CD4-positive, alpha-beta T cell treated with Interleukin-10 for 1 hour (primary cell): ENCODE measurements at regions not wholly inside any gene's neighbourhood (a gene's known extent, or its start where the extent isn't known, plus 50 kb on each side); places are given as distances from the start of the nearest gene placed in this dataset.

Source experiments
- DNase-seq: peaks from one replicate; pipeline ENCODE4 v3.0.0-alpha.2; 2020

DNA sequence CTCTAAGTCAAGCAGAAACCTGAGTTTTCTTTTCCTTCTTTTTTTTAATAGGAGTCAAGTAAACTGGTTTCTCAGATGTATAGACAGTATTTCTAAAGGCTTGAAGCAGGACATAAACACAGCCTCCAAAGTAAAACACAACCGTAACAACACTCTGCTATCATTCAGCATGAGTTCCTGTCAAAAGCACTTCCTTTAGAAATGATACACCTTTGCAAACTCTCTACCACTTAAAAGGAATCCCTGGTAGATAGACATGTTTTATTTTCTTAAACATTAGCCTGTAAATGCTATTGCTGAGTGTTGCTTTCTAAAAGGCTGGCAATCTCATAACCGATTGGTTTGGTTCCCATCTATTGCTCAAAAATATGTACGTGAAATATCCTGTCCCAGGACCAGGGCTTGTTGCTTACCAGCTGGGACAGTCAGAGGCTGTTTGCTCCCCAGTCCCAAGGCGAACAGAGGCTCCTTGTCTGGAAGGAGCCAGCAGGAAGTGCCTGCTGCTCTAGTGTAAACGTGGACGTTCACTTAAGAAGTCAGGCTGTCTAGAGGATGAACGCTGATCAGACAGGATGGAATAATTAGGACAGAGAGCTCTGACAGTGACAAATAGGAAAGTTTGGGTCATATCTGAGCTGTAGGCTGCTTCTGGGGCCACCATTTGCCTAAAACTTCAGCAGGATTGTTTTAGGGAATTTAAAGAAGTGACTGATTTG lies 173.9 kb upstream of the KLF3 start:
- no peak for DNase-seq

- DNase-seq = no peak
These were observed 173.1 kb upstream of the KLF3 start for GRCh38 chr4:38490753-38491446.

- no peak for DNase-seq
These were observed 172.0 kb upstream of the KLF3 start for GRCh38 chr4:38491854-38492478.

GRCh38 chr4:38493066-38493465 lies 170.9 kb upstream of the KLF3 start:
- DNase-seq = no peak

DNA sequence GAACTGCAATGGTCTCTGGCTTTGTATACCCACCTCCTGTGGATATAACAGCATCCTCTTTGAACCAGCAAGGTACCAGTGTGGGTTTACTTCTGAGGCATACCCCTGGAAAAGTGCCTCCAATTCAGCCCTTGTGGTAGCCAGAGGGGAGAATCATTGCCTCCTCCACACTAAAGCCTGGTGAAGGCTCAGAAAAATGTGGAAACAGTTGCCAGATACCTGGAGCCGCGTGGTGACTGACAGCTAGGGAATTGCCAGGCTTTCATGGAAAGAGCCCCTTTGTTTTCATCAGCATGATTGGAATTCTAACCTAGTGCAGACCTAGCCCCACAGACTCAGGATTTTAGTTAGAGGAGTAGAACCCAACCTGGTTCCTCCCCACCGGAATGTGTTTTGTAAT lies 168.6 kb upstream of the KLF3 start:
- DNase-seq = no peak

DNA sequence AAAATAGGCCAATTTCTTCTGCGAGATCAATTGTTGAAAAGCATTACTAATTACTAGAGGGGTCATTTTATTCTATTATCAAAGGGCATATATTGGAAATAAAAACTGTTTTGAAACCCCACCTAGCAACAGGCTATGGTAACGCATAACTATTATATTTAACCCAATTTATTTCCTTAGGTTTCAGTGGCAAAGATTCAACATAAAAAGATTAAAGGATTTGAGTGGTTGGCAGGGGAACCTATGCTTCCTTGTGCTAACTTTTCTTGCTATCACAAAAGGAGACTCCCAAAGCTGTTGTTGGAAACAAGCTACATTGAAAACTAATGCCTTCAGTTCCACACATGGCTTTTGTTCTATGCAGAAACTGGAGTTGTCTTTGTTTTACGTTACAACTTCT lies 166.9 kb upstream of the KLF3 start:
- no peak for DNase-seq

DNA sequence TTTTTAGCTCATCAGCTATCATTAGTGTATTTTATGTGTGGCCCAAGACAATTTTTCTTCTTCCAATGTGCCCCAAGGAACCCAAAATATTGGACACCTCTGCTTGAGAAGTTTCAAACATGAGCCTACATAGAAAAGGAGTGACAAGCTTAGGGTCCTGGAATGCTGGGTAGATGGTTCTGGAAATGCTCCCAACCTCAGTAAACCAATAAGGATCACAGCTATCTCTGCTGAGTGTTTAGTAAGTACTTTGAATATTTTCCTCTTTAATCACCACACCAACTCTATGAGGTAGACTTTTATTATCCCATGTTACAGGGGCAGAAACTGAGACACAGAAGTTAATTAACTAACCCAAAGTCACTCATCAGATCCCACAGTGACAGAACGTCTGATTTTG lies 164.9 kb upstream of the KLF3 start:
- DNase-seq = no peak

GRCh38 chr4:38500433-38500832 lies 163.6 kb upstream of the KLF3 start:
- no peak for DNase-seq

GRCh38 chr4:38501698-38502097 lies 162.3 kb upstream of the KLF3 start:
- no peak for DNase-seq

DNA sequence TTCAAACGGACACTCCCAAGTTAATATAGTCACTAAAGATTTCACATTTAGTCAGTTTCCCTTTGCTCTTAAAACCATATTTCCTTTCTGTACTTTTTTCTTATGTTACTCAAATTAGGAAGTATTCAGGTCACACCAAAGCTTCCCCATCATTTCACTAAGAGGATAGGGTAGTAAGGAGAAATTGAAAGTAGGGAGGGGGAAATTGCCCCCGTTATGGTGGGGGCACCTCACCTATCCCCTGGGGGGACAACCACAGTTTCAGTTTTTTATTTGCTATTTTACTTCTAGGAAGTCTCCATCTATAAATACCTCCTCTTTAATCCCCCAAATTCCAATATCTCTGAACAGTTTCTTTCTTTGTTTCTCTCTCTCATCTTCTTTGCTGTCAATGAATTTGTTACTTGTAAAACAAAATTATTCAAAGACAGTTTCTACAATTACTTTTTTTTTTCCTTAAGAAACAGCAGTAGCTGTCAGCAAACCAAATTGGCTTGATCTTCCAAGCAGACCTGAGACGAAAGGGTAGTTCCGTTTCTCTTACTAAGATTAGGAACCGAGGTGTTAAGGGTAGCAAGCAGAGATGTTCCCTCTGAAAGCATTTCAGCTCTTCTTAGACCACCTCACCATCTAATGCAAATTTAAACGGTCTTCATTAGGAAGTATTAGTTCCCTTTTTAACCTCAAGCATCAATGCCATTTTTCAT lies 160.2 kb upstream of the KLF3 start:
- no peak for DNase-seq

GRCh38 chr4:38504396-38504715 lies 159.6 kb upstream of the KLF3 start:
- no peak for DNase-seq

GRCh38 chr4:38509551-38509950 lies 154.4 kb upstream of the KLF3 start:
- peak; percentile 69 for DNase-seq

DNA sequence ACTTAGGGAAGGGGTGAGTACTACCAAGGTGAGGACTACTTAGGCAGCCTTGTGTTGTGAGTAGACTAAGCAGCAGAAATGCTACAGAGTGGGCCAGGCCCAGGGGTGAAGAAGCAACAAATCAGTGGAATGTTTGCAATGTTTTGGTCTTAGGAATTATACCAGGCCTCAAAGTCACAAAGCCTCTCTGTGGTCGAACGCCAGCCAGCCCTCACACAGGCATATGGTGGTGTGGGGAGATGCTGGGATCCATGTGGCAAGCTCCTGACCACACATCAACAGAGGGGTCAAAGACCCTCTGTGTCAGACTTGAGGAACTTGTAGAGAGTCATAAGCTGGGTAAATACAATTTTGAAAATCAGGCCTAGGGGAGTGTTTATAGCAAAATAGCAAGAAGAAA lies 153.8 kb upstream of the KLF3 start:
- DNase-seq = no peak

DNA sequence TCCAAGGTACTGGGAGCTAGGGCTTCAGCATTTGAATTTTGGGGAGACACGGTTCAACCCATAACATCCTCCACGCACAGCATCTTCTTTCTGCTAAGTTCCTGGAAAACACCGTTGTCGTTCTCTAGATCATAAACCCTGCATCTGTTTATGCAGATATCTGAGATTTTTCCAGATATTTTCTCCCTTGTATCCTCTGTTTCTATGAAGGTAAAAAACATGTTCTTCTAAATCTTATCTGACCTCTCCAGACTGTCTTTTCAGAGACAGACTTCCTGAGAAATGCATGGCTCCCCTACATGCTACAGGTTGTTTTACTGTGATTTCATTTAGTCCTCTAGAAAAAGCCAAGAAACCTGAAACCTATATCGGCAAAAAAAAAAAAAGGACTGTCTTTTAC lies 152.3 kb upstream of the KLF3 start:
- DNase-seq = no peak

DNA sequence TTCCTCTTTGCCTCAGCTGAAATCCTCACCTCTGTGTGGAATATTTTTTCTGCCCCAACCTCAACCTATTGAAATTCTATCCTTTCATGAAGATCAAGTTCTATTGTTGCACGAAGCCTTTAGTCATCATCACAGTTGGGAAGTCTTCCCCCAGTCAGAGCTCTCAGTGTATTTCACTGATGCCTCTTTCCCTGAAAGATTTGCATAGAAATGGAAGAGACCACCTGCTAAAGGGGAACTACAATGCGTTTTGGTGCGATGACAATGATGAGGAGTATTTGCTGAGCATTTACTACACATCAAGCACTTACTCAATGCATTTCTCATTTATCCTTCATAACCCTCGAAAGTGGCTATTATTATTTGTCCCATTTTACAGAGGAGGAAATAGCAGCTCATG lies 151.2 kb upstream of the KLF3 start:
- DNase-seq = no peak

DNA sequence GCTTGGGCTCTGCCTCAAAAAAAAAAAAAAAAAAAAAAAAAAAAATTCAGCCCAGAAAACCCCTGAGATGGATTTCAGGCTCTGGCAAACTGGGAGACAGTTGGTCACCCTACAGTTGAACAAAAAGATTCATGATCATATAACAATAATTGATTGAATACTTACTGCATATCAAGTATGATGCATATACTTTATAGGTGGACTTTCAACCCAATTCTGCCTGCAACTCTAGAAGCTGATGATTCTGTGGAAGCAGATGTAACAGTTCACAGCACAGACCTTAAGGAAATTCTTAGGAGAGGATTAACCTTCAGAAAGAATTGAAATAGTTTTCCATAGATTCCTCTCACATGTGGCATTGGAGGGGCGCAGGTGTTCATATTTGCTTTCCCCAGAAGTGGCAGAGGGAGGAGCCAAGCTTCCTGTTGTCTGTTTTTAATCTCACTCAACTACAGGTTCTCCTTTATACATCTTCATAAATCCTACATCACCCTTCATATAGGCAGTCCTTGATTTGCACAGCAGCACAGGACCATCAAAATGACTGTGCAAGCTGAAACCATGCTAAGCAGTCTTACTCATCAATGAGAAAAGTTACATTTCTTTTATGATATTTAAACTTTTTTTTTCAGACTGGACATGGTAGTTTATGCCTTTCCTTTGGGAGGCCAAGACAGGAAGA lies 149.4 kb upstream of the KLF3 start:
- DNase-seq = no peak

GRCh38 chr4:38516190-38516589 lies 147.8 kb upstream of the KLF3 start:
- DNase-seq = no peak

DNA sequence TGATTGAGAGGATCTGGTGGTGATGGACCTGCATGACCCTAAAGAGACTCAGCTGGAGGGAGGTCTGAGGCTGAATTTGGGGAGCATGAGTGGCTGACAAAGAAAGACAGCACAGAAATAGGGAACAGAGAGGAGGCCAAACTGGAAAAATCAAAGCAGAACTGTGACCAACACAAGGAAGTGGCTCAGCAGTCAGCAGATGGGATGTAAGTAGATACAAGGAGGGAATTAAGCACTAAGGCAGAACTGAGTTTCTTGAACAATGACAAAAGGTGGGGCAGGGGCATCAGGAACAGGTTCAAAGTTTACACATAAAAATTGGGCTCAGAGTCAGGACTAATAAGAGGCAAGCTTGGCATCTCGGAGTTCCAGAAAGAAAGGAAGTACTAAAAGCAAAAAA lies 144.3 kb upstream of the KLF3 start:
- no peak for DNase-seq

DNA sequence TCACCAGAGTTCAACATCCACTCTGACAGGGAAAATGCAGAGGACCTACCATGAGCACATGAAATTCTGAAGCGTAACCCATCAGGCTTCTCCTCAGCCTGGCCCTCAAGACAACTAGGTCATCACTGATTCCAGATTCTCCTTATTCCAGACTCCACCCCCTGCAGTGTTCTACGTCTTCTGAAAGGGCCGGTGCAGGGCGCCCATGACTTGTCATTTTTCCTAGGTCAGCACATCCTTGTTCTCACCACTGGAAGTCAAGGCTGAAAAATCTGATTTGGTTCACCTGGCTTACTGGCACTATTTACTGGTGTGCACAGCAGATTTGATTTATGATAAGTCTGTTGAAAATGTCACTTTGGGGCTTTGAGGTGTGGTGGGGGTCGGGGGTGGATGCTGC lies 140.9 kb upstream of the KLF3 start:
- DNase-seq = no peak

DNA sequence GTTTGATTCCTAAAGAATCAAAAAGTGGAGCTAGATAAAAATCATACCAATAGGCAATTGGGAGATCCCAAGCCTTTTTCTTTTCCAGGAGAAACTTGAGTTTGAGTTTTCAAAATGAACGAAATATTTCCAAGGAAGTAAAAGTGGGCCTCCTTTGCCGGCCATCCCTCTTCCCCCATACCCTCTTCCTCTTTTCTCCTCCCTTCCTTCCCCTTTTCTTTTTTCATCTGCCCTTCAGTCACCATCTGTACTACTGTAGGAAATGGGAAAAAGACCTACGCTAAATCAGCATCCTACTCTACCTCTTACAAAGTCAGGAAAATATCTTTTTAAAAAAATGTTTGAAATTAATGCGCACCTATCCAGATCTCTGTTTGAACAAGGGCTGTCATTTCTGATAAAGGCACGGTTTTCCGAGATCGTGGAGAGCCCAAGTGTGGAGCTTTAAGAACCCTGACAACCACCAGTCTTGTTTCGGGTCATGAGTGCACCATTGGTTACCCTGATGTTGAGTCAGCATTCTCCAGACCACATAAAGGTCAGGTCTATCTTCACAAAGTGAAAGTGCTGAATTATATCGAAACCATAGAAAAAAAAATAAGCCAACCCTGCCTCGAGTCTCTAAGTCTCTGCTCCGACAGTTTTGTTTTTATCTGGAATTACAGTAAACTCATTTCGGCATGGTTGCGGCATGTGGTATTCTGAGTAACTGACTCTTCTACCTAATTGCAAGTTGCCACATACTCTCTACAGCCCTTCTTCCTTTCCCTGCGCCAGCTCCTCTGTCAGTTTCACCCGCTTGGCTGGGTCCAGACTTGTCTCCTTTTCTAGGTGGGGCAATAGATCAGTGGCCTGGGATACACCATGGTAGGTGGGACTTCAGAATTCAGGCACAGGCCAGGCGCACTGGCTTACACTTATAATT lies 140.2 kb upstream of the KLF3 start:
- peak; percentile 65 for DNase-seq

DNA sequence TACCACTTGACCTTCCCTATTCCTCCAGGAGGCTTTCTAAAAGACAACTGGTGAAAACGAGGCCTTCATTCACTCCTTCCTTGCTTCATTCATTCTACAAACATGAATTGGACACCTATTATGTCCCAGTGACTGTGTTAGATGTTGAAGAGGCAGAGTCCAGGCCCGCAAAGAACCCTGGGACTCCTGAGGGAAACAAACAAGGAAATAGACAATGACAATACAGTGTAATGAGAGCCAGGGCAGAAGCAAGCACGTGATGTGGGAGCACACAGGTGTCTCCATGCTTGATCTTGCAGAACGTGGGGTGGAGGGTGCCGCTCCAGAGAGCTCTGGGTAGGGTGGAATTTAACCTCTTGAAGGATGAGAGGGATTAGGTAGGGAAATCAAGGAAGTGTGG lies 137.6 kb upstream of the KLF3 start:
- DNase-seq = no peak
